Neural progenitor cell (in vitro differentiated cells): ENCODE measurements at regions not wholly inside any gene's neighbourhood (a gene's known extent, or its start where the extent isn't known, plus 50 kb on each side); places are given as distances from the start of the nearest gene placed in this dataset.
"Not testable (repeated sequence)": the region's sequence is repeated elsewhere in the genome, so short reads cannot be mapped to it uniquely, and the experiment has no call there.

ENCODE experiments used
- DNase-seq: peaks from one replicate; pipeline ENCODE4 v3.0.0-alpha.2; 2016; ENCODE audit warnings: low spot score
- H2AFZ ChIP-seq: fragments of 200-600 bp; sonication (generic); replicated peaks from 2 replicates; pipeline ENCODE4 v1.6.1; 2016; ENCODE audit warnings: antibody characterized with exemption
- H3F3A ChIP-seq: fragments of 200-600 bp; sonication (generic); 2 replicates; pipeline ENCODE4 v1.6.1; 2016; ENCODE audit warnings: antibody characterized with exemption, low read depth
- H3K27ac ChIP-seq: fragments of 200-600 bp; sonication (generic); 2 replicates; pipeline ENCODE4 v1.5.1; 2016; ENCODE audit warnings: mild to moderate bottlenecking
- H3K27me3 ChIP-seq: fragments of 200-600 bp; sonication (generic); 2 replicates; pipeline ENCODE4 v1.6.1; 2016; ENCODE audit warnings: mild to moderate bottlenecking, moderate library complexity
- H3K36me3 ChIP-seq: fragments of 200-600 bp; sonication (generic); 2 replicates; pipeline ENCODE4 v1.5.1; 2016
- H3K4me1 ChIP-seq: fragments of 200-600 bp; sonication (generic); 2 replicates; pipeline ENCODE4 v1.6.1; 2016; ENCODE audit warnings: mixed run types
- H3K4me2 ChIP-seq: fragments of 200-600 bp; sonication (generic); 2 replicates; pipeline ENCODE4 v1.6.1; 2016
- H3K4me3 ChIP-seq: fragments of 200-600 bp; sonication (generic); 2 replicates; pipeline ENCODE4 v1.5.1; 2016
- H3K79me2 ChIP-seq: fragments of 200-600 bp; sonication (generic); 2 replicates; pipeline ENCODE4 v1.6.1; 2016; ENCODE audit warnings: low read depth
- H3K9ac ChIP-seq: fragments of 200-600 bp; sonication (generic); 2 replicates; pipeline ENCODE4 v1.6.1; 2016
- H3K9me3 ChIP-seq: fragments of 200-600 bp; sonication (generic); 2 replicates; pipeline ENCODE4 v1.5.1; 2016; ENCODE audit warnings: low read depth
- H4K20me1 ChIP-seq: fragments of 200-600 bp; sonication (generic); 2 replicates; pipeline ENCODE4 v1.6.1; 2016; ENCODE audit warnings: low read depth
- H3K27ac Mint-ChIP-seq: 3 replicates; pipeline ENCODE4 v1.8.0; 2021; ENCODE audit warnings: mixed read lengths
- H3K27me3 Mint-ChIP-seq: 2 replicates; pipeline ENCODE4 v1.8.0; 2022; ENCODE audit warnings: low read depth, mild to moderate bottlenecking, inconsistent platforms, moderate library complexity, mixed read lengths; ENCODE audit not compliant: insufficient read depth
- H3K36me3 Mint-ChIP-seq: 3 replicates; pipeline ENCODE4 v1.8.0; 2021; ENCODE audit warnings: mixed read lengths
- H3K4me1 Mint-ChIP-seq: 3 replicates; pipeline ENCODE4 v1.8.0; 2021; ENCODE audit warnings: mixed read lengths
- H3K4me3 Mint-ChIP-seq: 3 replicates; pipeline ENCODE4 v1.8.0; 2021; ENCODE audit warnings: mild to moderate bottlenecking, moderate library complexity, mixed read lengths
- H3K9me3 Mint-ChIP-seq: 3 replicates; pipeline ENCODE4 v1.8.0; 2020; ENCODE audit warnings: mixed read lengths
- CTCF ChIP-seq: fragments of 200-600 bp; sonication (generic); IDR thresholded peaks from 2 replicates; pipeline ENCODE4 v1.5.1; 2017; ENCODE audit warnings: antibody characterized with exemption, mild to moderate bottlenecking
- EZH2 ChIP-seq: fragments of 200-600 bp; sonication (generic); IDR thresholded peaks from 2 replicates; pipeline ENCODE4 v1.6.1; 2017; ENCODE audit warnings: antibody characterized with exemption, mild to moderate bottlenecking, moderate library complexity
- EZH2phosphoT487 ChIP-seq: fragments of 200-600 bp; sonication (generic); IDR thresholded peaks from 2 replicates; pipeline ENCODE4 v1.6.1; 2017; ENCODE audit warnings: antibody characterized with exemption

- H3K4me3 ChIP-seq: no peak overlapping the region
- TF ChIP-seq CTCF (no peak), EZH2phosphoT487 (no peak), EZH2 (no peak)
- H3K79me2 ChIP-seq: no peaks in the 10 kb centered on the region
- no peak overlapping the region for H3K9ac ChIP-seq
- Mint-ChIP-seq H3K27ac (no peak overlapping the region), H3K9me3 (peaks cover 3% of the 10 kb centered on the region), H3K4me1 (peaks cover 3% of the 10 kb centered on the region), H3K27me3 (no peaks in the 10 kb centered on the region), H3K36me3 (no peaks in the 10 kb centered on the region), H3K4me3 (no peak overlapping the region)
- no peaks in the 10 kb centered on the region for H3K36me3 ChIP-seq
- no peak overlapping the region for H2AFZ ChIP-seq
- no peaks in the 10 kb centered on the region for H3F3A ChIP-seq
- peaks cover 24% of the 10 kb centered on the region for H3K4me1 ChIP-seq
- no peaks in the 10 kb centered on the region for H4K20me1 ChIP-seq
- DNase-seq: peak; percentile 4
- peak overlapping the region; percentile 1 for H3K4me2 ChIP-seq
- H3K9me3 ChIP-seq: no peaks in the 10 kb centered on the region
- H3K27me3 ChIP-seq: no peaks in the 10 kb centered on the region
- no peak overlapping the region for H3K27ac ChIP-seq
Measured at GRCh38 chr12:17030338-17030737, 424.4 kb upstream of the LMO3 start.

GRCh38 chr12:17028348-17028747 lies 422.4 kb upstream of the LMO3 start:
- Histone ChIP-seq H3K9ac (no peak overlapping the region), H3K4me3 (no peak overlapping the region), H2AFZ (no peak overlapping the region), H4K20me1 (no peaks in the 10 kb centered on the region), H3K9me3 (no peaks in the 10 kb centered on the region), H3K27me3 (no peaks in the 10 kb centered on the region), H3F3A (no peaks in the 10 kb centered on the region), H3K27ac (no peak overlapping the region), H3K4me1 (peaks cover 24% of the 10 kb centered on the region), H3K79me2 (no peaks in the 10 kb centered on the region), H3K4me2 (no peak overlapping the region), H3K36me3 (no peaks in the 10 kb centered on the region)
- peaks cover 3% of the 10 kb centered on the region for H3K9me3 Mint-ChIP-seq
- peak; percentile 9 for DNase-seq
- H3K4me1 Mint-ChIP-seq: peaks cover 3% of the 10 kb centered on the region
- TF ChIP-seq CTCF: peak; percentile 29
- no peak for TF ChIP-seq EZH2
- H3K27ac Mint-ChIP-seq: no peak overlapping the region
- no peaks in the 10 kb centered on the region for H3K27me3 Mint-ChIP-seq
- H3K4me3 Mint-ChIP-seq: no peak overlapping the region
- no peaks in the 10 kb centered on the region for H3K36me3 Mint-ChIP-seq

- H3K36me3 Mint-ChIP-seq, H3K9me3 ChIP-seq, H3K4me3 ChIP-seq, DNase-seq, H3K27ac Mint-ChIP-seq, H3K27me3 Mint-ChIP-seq, H3K27me3 ChIP-seq, H3K79me2 ChIP-seq, H2AFZ ChIP-seq, H3K4me1 Mint-ChIP-seq, H3K9ac ChIP-seq, H3K4me3 Mint-ChIP-seq, H3K9me3 Mint-ChIP-seq, H4K20me1 ChIP-seq, H3F3A ChIP-seq, H3K27ac ChIP-seq, H3K36me3 ChIP-seq, H3K4me2 ChIP-seq: not testable (repeated sequence)
- H3K4me1 ChIP-seq: peaks cover 29% of the 10 kb centered on the region
Measured at GRCh38 chr12:17025424-17025823, 419.5 kb upstream of the LMO3 start.

GRCh38 chr12:17020765-17021164 lies 414.8 kb upstream of the LMO3 start:
- H3K9me3 Mint-ChIP-seq: no peaks in the 10 kb centered on the region
- no peaks in the 10 kb centered on the region for H4K20me1 ChIP-seq
- H3K4me1 Mint-ChIP-seq: peaks cover 7% of the 10 kb centered on the region
- no peaks in the 10 kb centered on the region for H3K36me3 Mint-ChIP-seq
- H3K4me3 Mint-ChIP-seq: no peak overlapping the region
- no peak overlapping the region for H3K9ac ChIP-seq
- H3K27me3 Mint-ChIP-seq: no peaks in the 10 kb centered on the region
- H3K27me3 ChIP-seq: no peaks in the 10 kb centered on the region
- H3K27ac ChIP-seq: no peak overlapping the region
- H3K79me2 ChIP-seq: no peaks in the 10 kb centered on the region
- H3F3A ChIP-seq: peaks cover 10% of the 10 kb centered on the region
- no peak overlapping the region for H3K4me3 ChIP-seq
- peaks cover 29% of the 10 kb centered on the region for H3K4me1 ChIP-seq
- H3K36me3 ChIP-seq: no peaks in the 10 kb centered on the region
- TF ChIP-seq EZH2: no peak
- TF ChIP-seq EZH2phosphoT487: peak; percentile 99
- H3K4me2 ChIP-seq: peak overlapping the region; percentile 40
- H2AFZ ChIP-seq: no peak overlapping the region
- no peak overlapping the region for H3K27ac Mint-ChIP-seq
- peak; percentile 86 for DNase-seq
- H3K9me3 ChIP-seq: no peaks in the 10 kb centered on the region
